GM21367 (cell line): ENCODE measurements at regions not wholly inside any gene's neighbourhood (a gene's known extent, or its start where the extent isn't known, plus 50 kb on each side); places are given as distances from the start of the nearest gene placed in this dataset.
A peak's percentile ranks its signal among the peaks of the same experiment; 100 is the strongest.

Source experiments
- ATAC-seq: cut with Tn5 transposase; IDR thresholded peaks from one replicate; pipeline ENCODE4 v1.9.1; 2021; ENCODE audit not compliant: unreplicated experiment

DNA sequence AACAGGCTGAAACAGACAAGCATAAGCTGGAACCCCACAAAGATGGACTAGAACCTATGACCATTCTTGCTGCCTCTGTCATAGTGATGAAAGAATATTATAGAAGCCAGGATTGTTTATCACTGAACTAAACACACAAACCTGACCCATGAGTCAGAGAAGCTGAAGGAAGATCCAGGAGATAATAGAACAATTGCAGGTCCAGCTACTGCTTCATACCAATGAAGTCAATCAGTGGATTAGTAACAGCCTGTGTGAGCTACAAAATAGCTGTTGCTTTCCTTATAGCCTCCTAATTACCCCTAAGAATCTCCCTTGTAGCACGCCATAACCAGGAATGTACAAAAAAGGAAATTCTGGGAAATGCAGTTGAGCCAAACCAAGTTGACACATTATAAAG, 459.9 kb upstream of the ZNF462 start:
- no peak for ATAC-seq

DNA sequence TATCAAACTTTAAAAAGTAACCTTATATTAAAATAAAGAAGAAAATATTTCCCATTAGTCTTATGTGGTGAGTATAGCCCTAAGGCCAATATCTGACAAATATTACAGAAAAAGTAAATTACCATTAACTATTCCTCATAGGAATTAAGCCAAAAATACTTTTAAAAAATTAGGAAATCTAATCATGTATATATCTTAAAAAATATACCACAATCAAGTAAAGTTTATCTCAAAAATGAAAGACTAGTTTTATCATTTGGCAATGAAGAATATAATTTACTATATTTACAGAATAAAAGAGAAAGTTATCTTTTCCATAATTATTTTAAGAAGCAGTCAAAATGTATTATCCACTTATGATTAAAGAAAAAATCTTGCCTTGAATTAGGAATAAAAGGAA, 458.8 kb upstream of the ZNF462 start:
- no peak for ATAC-seq

DNA sequence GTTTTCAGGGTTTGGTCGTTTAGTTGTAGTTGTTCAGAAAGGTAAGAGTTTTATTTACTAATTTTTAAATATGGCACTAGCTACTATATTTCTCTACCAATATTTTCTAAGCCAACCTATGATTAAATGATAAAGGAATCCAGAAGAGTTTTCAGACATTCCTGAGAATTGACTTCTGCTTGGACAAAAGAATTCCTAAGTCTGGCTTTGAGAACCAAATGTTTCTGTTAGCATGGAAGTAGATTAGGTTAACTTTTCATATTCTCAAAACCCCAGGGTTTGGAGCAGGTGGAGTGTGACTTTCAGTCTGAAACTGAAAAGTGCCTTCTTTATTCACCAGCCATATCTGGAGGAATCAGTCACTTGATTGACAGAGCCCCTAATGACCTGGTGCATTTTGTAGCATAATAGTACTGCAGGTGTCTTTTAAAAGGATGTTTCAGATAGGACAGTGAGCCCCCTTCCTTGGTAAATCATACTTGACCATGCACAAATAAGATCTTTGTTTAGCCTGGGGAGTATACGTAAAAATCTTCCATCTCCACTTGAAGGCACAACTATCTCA, 457.0 kb upstream of the ZNF462 start:
- ATAC-seq, result no peak

DNA sequence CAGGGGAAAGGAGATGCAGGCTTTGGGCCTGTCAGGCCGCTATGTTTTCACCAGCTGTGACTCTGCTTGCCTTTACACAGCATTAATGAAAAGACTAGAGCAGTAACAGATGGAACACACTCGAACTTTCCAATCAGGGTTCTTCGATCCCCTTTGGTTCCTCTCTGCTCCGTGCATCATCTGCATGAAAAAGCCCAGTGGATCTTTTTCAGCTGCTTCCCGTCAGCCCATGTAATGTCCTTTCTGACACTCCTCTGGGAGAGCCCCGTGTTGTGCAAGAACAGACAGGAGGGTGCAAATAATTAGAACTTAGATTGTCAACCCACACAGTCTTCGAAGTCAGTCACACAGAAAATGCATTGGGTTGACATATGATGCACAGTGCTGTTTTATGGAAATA, 448.9 kb upstream of the ZNF462 start:
- ATAC-seq, result no peak

DNA sequence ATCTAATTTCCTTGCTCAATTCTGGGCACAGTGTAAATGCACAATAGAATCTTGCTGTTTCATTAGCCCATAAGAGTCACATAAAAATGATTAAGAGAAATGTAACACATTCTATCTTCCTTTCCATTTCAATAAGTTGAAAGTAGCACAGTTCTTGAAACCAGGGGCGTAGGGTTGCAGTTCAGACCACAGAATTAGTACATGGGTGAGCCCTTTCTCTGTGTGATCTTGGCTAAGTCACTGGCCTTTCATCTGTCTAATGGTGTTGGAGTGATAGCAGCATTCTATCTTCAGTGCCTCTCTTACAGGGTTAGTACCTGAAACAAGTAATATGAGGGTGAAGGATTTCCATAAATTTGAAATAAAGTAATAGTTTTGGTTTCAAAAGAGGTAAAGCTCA, 445.3 kb upstream of the ZNF462 start:
- no peak for ATAC-seq

DNA sequence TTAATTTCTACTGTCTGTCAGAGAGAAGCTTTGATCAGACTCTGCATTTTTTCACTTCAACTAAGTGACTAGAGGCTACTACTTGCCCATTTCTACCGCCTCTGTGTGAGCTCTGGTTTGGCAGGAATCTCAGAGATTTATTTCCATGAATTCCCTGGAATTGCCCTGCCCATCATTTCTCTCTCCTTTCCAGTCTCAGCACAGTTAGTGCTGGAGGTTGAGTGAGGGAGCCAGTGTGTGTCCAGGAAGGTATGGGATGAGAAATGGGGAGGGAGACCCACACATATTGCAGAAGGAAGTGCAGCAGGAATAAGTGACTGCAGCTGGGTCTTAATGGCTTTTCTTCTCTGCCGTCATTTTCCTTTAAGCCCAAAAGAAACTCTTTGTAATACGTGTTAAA, 443.1 kb upstream of the ZNF462 start:
- ATAC-seq, result no peak

DNA sequence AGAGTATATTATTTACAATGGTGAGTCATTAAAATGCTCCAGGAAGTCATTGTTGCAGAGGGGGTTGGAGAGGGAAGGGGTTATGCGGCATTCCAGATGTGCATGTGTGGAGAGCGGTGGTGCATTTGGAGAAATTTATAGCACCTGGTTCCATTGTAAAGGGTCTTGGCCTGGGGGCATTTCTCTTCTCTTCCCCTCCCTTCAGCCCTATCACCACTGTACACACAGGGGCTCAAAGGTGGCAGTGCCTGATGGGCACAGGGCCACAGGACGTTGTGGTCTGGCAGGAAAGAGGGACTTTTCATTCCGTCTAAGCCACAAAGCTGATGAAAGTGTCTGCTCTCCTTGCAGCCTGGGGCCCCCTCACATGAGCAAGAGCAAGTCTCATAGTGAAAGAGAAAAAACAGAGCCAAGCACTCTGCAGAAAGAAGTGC, 442.4 kb upstream of the ZNF462 start:
- ATAC-seq, result peak; percentile 56

DNA sequence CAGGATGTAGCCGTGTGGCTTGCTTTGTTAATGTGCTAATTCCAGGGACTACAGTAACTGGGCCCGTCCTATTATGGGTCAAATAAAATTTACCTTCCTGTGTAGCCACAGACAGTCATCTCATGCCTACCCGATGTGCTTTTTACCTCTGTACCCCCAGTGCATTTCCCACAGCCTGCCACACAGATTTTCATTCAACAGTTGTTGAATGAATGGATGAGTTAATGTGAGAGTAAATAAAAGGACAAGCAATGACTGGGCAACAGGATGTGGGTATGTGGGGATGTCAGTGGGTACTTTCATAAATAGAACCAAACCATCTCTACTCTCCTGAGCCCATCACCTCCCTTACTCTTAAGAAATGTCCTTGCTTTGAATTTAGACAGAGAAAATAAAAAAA, 441.2 kb upstream of the ZNF462 start:
- no peak for ATAC-seq

DNA sequence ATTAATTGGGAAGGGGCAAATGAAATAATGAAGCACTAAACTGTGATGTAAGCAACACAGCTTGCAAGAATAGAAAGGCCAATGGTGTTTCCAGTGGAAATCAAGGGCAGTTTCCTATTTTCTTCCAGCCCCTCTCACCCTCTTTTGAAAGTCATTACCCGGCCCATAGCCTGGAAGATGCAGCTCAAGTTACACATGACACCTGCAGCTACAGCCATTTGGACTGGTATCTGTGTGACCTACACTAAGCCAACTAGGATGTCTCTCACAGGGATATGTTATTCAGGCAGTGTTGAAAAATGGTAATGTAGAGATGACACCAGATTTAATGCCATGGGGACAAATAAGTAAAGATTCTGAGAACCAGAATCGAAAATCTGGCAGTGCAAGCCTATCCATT, 439.4 kb upstream of the ZNF462 start:
- ATAC-seq, result no peak

DNA sequence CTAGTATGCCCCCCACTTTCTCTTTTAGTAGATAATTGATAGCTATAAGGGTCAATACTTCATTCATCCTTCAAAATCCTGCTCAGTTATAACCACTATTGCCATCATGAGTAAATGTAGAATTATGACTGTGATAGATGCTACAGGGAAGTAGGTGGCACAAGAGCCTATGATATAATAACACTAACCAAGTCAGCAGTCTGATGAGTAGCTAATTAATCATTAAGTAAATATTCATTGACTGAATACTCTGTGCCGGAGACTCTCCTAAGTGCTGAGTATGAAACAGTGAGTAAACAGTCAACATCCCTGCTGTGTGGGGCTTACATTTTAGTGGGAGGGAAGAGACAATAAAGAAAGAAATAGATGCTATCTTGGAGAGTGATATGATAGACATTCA, 430.3 kb upstream of the ZNF462 start:
- ATAC-seq, result no peak

DNA sequence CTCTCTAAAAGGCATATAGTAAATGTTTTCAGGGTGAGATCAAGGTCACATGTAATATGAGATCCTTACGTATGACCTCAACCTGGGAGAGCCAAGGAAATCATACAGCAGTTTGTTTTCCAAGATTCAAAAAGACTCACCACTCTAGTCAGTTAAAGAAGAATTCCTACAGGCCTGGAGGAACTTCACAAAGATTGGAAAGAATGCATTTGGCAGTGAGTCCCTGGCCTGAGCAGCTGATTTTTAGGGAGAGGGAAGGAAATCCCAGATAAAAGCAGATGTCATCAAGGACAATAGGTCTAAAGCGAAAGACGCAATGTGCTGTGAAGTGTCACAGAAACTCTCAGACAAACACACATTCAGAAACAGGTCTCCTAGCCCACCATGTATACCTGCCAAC, 424.0 kb upstream of the ZNF462 start:
- ATAC-seq, result no peak

DNA sequence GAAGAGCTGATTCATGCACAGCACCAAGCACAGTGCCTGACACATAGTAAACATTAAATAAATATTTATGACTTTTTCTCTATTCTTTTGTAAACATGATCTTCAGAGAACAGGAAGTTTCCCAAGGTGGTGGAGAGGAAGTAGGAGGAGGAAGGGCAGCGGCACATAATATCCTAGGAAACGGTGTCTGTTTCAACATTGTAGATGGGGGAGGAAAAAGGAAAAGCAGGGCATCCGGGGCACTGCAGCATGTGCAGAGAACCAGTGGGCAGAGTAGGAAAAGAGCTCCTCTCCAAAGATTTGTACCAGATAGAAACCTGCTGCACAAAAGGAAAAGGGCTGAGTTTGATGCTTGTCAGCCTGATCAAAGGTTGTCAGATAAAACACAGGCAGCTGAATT, 421.7 kb upstream of the ZNF462 start:
- ATAC-seq, result no peak

DNA sequence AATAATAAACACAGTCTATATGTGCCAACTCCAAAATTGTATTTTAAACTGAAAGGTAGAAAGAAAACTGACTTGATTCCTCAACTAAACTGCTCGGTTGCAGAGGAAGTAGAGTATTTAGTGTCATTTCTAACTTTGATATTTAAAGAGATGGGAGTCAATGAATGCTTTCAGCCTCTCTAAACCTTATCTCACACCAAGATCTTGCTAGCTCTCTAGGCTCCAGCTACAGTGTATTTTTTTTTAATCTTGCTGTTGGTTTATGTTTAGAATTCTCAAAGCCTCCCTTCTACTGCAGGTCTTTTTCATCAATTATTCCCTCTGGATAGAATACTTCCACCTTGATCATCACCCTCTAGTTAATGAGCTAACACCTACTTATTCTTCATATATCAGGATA, 419.4 kb upstream of the ZNF462 start:
- ATAC-seq, result no peak

DNA sequence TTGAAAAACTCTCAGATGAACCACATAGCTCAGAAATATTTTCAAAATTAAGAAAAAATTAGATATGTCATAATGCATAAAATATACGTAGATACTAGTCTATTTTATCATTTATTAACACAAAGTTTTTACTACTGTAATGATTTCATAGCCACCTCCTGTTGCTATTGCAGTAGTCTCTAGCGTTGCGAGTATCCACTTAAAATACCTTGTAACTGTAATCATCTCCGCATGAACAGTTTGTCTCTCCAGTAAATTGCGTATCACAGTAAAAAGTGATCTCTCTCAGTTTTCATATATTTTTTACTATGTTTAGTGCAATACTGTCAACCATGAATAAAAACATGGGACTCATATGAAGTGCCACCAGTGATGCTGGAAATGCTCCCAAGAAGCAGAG, 417.9 kb upstream of the ZNF462 start:
- ATAC-seq, result no peak

DNA sequence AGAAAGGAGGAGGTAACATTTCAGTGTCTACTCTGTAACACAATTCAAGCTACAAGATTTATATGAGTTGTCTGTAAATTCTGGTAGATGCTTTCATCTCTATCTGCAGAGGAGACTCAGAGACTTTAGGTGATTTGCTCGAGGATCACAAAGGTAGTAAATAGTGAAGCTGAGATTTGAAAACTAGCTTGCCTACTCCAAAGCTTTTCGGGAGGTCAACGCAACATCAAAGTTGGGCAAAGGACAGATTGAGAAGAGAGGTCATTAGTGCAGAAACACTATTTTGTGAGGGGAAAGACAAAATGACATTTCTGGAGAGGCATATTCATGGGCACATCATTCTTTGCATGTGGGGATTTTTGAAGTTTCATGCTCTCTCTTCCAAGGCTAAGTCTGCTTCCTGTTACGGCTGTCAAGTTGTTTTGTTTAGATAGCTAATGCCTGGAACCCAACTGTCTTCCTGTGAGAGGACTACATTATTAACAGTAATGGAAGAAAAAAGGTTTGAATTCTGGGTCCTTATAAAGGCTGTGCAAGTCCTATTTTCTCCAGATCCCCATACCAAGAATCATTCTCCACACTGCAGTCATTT, 413.5 kb upstream of the ZNF462 start:
- no peak for ATAC-seq

DNA sequence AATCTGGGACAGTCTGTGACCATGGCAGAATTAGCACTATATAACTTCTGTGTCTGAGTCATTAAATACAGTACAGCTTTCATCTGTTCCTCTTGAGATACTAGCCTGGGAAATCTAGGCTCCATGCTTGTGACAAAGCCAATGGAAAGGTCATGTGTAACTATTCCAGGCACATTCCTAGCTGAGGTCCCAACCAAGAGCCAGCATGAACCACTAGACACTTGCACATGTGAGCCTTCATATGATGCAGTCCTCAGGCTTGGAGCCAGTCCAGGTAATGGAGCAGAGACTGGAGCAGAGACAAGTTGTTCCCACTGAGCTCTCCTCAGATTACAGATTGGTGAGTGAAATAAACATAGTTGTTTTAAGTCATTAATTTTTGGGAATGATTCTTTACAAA, 412.4 kb upstream of the ZNF462 start:
- no peak for ATAC-seq

DNA sequence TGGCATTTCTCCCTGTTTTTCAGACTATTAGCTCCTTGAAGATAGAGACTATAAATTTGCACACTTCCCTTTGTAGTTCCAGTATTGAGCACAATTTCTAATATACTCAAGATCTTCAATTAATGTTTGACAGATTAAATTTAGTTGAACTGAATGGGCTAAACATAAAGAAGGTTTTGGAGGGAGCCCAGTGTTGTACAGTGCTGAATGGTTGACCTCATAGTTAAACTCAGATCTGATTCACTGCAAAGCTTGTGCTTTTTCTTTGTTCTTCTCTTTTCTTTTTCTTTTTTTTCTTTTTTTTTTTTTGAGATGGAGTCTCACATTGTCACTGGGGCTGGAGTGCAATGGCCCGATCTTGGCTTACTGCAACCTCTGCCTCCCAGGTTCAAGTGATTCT, 411.7 kb upstream of the ZNF462 start:
- ATAC-seq, result no peak

DNA sequence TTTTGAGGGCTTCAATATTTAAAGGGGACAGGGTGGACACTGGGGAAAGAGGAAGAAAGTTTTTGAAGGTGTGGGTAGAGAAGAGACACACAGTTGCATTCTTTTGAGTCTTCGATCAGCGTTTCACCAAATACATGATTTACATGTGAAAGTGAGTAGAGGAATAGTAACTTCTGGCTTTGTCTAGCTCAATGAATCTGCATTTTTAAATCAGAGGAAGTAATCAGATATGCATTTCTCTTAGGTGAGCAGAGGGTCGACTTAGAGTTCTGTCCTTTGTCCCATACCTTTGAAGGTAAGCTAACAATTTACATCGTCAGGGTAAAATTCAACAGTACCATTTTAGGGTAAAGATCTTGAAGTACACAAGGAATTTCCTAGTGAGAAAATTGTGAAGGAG, 406.4 kb upstream of the ZNF462 start:
- ATAC-seq, result no peak

DNA sequence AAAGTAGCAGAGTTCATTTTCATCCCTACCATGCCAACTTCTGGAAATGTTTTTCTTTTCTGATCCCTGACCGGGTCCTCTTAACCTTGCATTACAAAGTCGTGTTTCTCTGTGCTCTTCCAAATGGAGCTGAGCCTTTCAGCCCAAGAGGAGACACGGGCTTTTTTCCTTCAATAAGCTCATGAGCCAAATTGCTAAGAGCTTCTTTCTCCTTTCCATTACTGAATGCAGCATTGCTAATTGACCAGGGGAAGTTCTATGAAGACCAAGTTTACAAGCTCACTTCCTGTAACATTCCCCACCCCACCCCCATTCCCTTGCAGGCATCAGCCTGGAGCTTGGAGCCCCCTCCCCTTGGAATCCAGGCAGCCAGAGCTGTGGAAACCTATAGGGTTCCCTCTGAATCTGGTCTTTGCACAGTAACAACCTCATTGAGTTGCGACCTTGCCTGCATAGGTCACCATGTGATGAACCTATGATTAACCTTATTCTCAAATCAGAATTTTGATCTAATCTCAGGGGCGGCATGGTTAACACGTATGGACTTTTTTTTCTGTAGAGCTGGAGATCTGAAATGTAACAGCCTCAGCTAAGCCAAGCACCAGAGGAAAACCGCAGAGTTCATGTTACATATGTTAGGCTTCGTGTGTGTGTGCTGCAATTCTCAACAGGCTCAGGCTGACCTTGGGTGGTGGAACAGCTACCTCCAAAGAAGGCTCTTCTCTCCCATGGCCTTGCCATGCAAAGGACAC, 395.7 kb upstream of the ZNF462 start:
- no peak for ATAC-seq

DNA sequence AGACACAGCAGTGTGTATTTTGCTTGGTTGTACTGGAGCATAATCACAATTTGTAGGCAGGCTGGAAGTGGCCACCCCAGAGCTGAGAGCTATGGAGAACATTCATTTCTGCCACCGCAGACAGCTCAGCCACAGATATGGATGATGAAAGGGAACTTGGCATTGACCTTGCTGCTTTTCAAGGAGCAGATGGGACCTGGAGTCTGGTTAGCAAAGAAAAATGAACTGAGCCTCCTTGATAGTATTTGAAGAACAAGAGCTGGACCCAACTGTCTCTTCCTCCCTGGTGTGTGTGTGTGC, 395.2 kb upstream of the ZNF462 start:
- no peak for ATAC-seq

DNA sequence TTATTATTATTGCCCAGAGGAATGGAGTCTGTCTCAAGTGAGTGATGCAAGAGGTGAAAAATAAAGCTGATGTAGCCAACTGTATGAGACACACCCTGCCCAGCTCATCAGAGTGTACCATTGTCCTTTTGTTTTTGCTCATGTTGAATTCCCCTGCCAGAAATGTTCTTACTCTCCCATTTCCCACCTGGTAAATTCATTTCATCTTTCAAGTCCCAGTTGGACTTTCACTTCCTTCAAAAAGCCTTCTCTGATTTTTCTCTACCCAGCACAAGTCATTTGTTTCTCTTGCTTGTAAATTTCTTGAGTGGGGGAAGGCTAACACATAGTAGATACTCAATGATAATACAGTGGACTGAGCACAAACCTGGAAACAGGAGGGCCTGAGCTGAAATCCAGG, 394.5 kb upstream of the ZNF462 start:
- no peak for ATAC-seq

DNA sequence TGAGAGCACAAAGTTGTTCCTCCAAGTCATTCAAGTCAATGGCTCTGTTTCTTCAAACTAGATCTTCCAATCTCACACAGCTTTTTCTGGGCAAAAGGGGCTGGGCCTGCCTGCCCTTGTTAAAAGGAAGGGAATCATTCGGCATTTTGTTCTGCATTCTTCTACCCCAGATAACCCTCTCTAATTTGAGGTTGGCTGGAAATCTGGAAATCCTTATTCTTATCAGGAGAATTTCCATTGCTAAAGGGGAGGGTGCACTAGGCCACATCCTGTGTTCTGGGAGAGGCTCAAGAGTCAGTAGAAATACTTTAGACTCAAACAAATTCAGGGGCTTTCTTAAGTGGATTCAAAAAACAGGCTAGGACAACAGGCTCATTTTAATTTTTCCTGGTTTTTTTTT, 384.7 kb upstream of the ZNF462 start:
- no peak for ATAC-seq

DNA sequence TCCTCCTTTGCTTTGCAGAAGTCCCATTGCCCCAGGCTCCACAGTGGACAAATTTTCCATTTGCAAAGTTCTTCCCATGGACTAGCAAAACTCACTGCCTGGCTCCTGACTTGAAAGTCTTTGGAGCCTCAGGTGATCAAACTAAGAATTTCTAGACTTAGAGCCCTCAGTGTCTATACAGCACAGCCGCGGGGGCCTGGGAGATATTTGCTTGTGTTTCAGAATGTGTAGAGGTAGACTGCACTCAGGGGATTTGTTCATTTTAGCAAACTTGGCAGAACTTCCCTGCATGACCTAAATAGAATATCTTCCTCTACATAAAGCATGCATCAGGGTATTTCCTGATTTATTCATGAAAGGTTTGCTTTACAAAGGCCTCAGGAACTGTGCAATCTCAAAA, 384.2 kb upstream of the ZNF462 start:
- ATAC-seq, result no peak
